ENCODE measurements at regions not wholly inside any gene's neighbourhood (a gene's known extent, or its start where the extent isn't known, plus 50 kb on each side); places are given as distances from the start of the nearest gene placed in this dataset.

GRCh38 chr2:129444751-129445150 is 534.7 kb upstream of the RAB6C start:
- no TSS peak for BruUV-seq (replicated peaks)
- no peak overlapping the region for H3K4me3 ChIP-seq
- no peak overlapping the region for H3K9ac ChIP-seq (ENCODE audit: insufficient read depth in 1 of 2, low read depth in 2 of 2, low read length in 2 of 2)
- ATAC-seq (no peak), DNase-seq (ENCODE audit: extremely low read depth in 1 of 4, low spot score in 3 of 4) (no peak), FAIRE-seq (no peak)
- peaks cover 0 to 4% of the 10 kb centered on the region in 2 experiments; a peak in 1 of 5 replicates for H3K27me3 ChIP-seq (ENCODE audit: control insufficient read depth in 2 of 2, insufficient read depth in 2 of 2, low read length in 2 of 2)
- H3K79me2 ChIP-seq (ENCODE audit: control insufficient read depth, insufficient read depth, low read length) = no peaks in the 10 kb centered on the region
- H3K4me2 ChIP-seq (ENCODE audit: insufficient read depth, low read length) = no peak overlapping the region
- H3K4me1 ChIP-seq (replicated peaks in 1 of 2; ENCODE audit: control insufficient read depth in 2 of 2, insufficient read depth in 2 of 2, low read length in 2 of 2) = no peaks in the 10 kb centered on the region
- H4K20me1 ChIP-seq (replicated peaks; ENCODE audit: control insufficient read depth, insufficient read depth, low read length) = no peaks in the 10 kb centered on the region
- in situ Hi-C loops (cut with MboI) = no loop called here
- POLR2A ChIA-PET = interaction anchor here (0.6 kb wide), 2 partner anchors 36 to 608 kb away, joined by 3 to 4 read pairs; no protein-coding TSS in a partner anchor
- no peak overlapping the region for H2AFZ ChIP-seq (ENCODE audit: low read depth, low read length)
- H3K9me3 ChIP-seq (replicated peaks; ENCODE audit: control insufficient read depth, insufficient read depth, low read depth, low read length) = no peaks in the 10 kb centered on the region
- no peaks in the 10 kb centered on the region for H3K9me1 ChIP-seq (ENCODE audit: control insufficient read depth, insufficient read depth, low read length)
- H3K27ac ChIP-seq (ENCODE audit: extremely low read depth, low read depth, low read length) = no peak overlapping the region
- intact Hi-C loops (cut with micrococcal nuclease) = no loop called here
- CTCF ChIA-PET (ENCODE audit: low intra/inter-chr PET ratio) = no interaction called here
- WGBS (ENCODE audit: insufficient coverage, low coverage, missing lambda C conversion rate) = 0% methylated on average over 6 of the region's 6 CpGs
- no peaks in the 10 kb centered on the region for H3K36me3 ChIP-seq (ENCODE audit: control insufficient read depth, insufficient read depth, low read length)
- TF ChIP-seq PHF20 (IDR thresholded peaks at IDR 0.05; ENCODE audit: partially characterized antibody) (no peak), PYGO2 (tag; IDR thresholded peaks at IDR 0.05) (no peak), PRDM10 (IDR thresholded peaks at IDR 0.05; ENCODE audit: partially characterized antibody) (no peak), ARNT (IDR thresholded peaks at IDR 0.05) (no peak), FIP1L1 (IDR thresholded peaks at IDR 0.05; ENCODE audit: low read depth, low read length, poor library complexity, severe bottlenecking) (no peak), POLR2AphosphoS2 (IDR thresholded peaks at IDR 0.05; ENCODE audit: low read length) (no peak)
